ENCODE measurements at regions not wholly inside any gene's neighbourhood (a gene's known extent, or its start where the extent isn't known, plus 50 kb on each side); places are given as distances from the start of the nearest gene placed in this dataset.

- Histone ChIP-seq H3K4me2 (ENCODE audit: low read depth, low read length) (no peak overlapping the region), H4K20me1 (ENCODE audit: insufficient read depth, low read length) (no peaks in the 10 kb centered on the region), H3K27me3 (ENCODE audit: control insufficient read depth in 1 of 2, insufficient read depth in 2 of 2, low read length in 2 of 2) (no peaks in the 10 kb centered on the region; a peak in 1 of 5 replicates), H3K79me2 (ENCODE audit: insufficient read depth, low read length) (no peaks in the 10 kb centered on the region), H3K36me3 (replicated peaks in 1 of 2; ENCODE audit: control insufficient read depth in 1 of 2, insufficient read depth in 2 of 2, low read length in 2 of 2) (no peaks in the 10 kb centered on the region), H3K4me3 (replicated peaks in 1 of 3; ENCODE audit: insufficient read depth in 1 of 3, low read depth in 2 of 3, low read length in 3 of 3) (no peak overlapping the region), H3K4me1 (ENCODE audit: insufficient read depth, low read length) (no peaks in the 10 kb centered on the region), H2AFZ (ENCODE audit: low read length) (no peak overlapping the region), H3K27ac (ENCODE audit: extremely low read length, insufficient read depth, low read length) (no peak overlapping the region), H3K9ac (ENCODE audit: insufficient read depth, low read depth, low read length) (no peak overlapping the region), H3K9me3 (ENCODE audit: low read length) (no peaks in the 10 kb centered on the region)
- DNase-seq (ENCODE audit: low spot score): no peak
- CTCF ChIA-PET (ENCODE audit: low intra/inter-chr PET ratio, low total read pairs): no interaction called here
- no TSS peak for BruUV-seq (replicated peaks)
- in situ Hi-C loops (cut with HindIII; ENCODE audit: extremely low pct_ligation_motif_present, low pct_unique_long_range_greater_than_20kb) (no loop called here), intact Hi-C loops (cut with micrococcal nuclease; ENCODE audit: unreplicated experiment) (no loop called here)
- POLR2A ChIA-PET: no interaction called here
- no peak for ATAC-seq
- FAIRE-seq: no peak
- TF ChIP-seq ZNF432 (CRISPR knock-in tag; IDR thresholded peaks at IDR 0.05; ENCODE audit: borderline replicate concordance): no peak
- TF ChIP-seq SNAI1 (CRISPR knock-in tag; IDR thresholded peaks at IDR 0.05; ENCODE audit: borderline replicate concordance): no peak
- no peak for TF ChIP-seq PHB2 (IDR thresholded peaks at IDR 0.05; ENCODE audit: partially characterized antibody)
- TF ChIP-seq HNRNPUL1 (IDR thresholded peaks at IDR 0.05; ENCODE audit: low read depth, low read length): no peak
- TF ChIP-seq MAFG (CRISPR knock-in tag; IDR thresholded peaks at IDR 0.05): no peak
- TF ChIP-seq ARHGAP35 (CRISPR knock-in tag; IDR thresholded peaks at IDR 0.05; ENCODE audit: borderline replicate concordance): no peak
- no peak for TF ChIP-seq KDM5A (IDR thresholded peaks at IDR 0.05; ENCODE audit: borderline replicate concordance, low read length)
- no peak for TF ChIP-seq CSRNP2 (CRISPR knock-in tag; conservative IDR thresholded peaks at IDR 0.05; ENCODE audit: low read depth)
- no peak for TF ChIP-seq REST (IDR thresholded peaks at IDR 0.05; ENCODE audit: borderline replicate concordance in 1 of 2, low read depth in 1 of 2, low read length in 2 of 2)
- 0% methylated on average over 2 of the region's 2 CpGs for WGBS (ENCODE audit: low lambda C conversion rate)
Observed at GRCh38 chr18:28650860-28651259, 473.9 kb upstream of the CDH2 start.
